ENCODE measurements at regions not wholly inside any gene's neighbourhood (a gene's known extent, or its start where the extent isn't known, plus 50 kb on each side); places are given as distances from the start of the nearest gene placed in this dataset.
"Not testable (repeated sequence)": the region's sequence is repeated elsewhere in the genome, so short reads cannot be mapped to it uniquely, and the experiment has no call there.

GRCh38 chr4:52510939-52511565, 148.0 kb downstream of the USP46 start:
- Mint-ChIP-seq H3K27ac (ENCODE audit: unreplicated experiment) (no peak overlapping the region), H3K4me1 (ENCODE audit: low read depth, unreplicated experiment) (no peaks in the 10 kb centered on the region), H3K4me3 (ENCODE audit: low read depth, unreplicated experiment) (no peak overlapping the region), H3K9me3 (ENCODE audit: low read depth, unreplicated experiment) (no peaks in the 10 kb centered on the region), H3K36me3 (ENCODE audit: insufficient read depth, unreplicated experiment) (no peaks in the 10 kb centered on the region), H3K27me3 (ENCODE audit: unreplicated experiment) (peaks cover 18% of the 10 kb centered on the region)
- CTCF ChIA-PET = no interaction called here
- intact Hi-C loops (cut with micrococcal nuclease; ENCODE audit: unreplicated experiment) = no loop called here
- no TSS peak for BruUV-seq (replicated peaks)
- DNase-seq = no peak
- no peak for TF ChIP-seq CTCF (IDR thresholded peaks at IDR 0.05; ENCODE audit: unreplicated experiment)

DNA sequence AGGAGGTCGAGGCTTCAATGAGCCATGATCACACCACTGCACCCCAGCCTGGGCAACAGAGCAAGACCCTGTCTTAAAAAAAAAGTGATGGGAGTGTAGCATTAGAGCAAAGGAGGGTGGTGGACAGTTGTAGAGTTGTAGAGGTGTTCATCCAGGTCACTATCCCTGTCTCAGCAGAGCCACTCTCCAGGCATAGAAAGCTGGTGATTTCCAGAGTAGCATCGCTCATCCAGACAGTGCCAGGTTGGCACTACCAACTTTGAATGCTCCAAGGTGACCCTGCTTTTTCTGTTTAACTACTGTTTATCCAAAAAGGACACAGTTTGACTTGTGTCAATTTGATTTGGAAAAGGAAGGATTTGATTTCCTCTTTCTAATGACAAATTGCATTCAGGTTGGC, 147.3 kb downstream of the USP46 start:
- CTCF ChIA-PET = no interaction called here
- intact Hi-C loops (cut with micrococcal nuclease; ENCODE audit: unreplicated experiment) = no loop called here
- Mint-ChIP-seq H3K4me3 (ENCODE audit: low read depth, unreplicated experiment) (no peak overlapping the region), H3K27ac (ENCODE audit: unreplicated experiment) (no peak overlapping the region), H3K9me3 (ENCODE audit: low read depth, unreplicated experiment) (no peaks in the 10 kb centered on the region), H3K36me3 (ENCODE audit: insufficient read depth, unreplicated experiment) (no peaks in the 10 kb centered on the region), H3K27me3 (ENCODE audit: unreplicated experiment) (peaks cover 11% of the 10 kb centered on the region), H3K4me1 (ENCODE audit: low read depth, unreplicated experiment) (no peaks in the 10 kb centered on the region)
- no peak for TF ChIP-seq CTCF (IDR thresholded peaks at IDR 0.05; ENCODE audit: unreplicated experiment)
- no TSS peak for BruUV-seq (replicated peaks)
- DNase-seq = no peak

DNA sequence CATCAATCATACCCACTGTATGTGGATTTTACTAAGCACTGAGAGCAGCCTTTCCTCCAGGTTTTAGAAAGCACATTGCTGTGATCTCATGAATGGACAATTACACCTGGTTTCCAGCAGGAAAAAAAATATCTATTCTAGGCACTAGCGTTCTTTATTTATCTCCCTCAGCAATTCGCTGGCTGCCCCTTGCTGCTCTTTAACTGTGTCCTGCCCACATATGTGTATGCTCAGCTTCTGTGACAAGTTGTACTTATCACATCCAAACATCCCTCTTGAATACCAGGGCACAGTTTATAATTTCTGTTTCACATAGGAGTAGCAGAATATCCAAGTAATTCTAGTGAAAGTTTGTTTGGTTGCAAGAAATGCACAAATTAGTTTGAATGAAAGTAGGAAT, 146.8 kb downstream of the USP46 start:
- Mint-ChIP-seq H3K4me3 (ENCODE audit: low read depth, unreplicated experiment) (no peak overlapping the region), H3K27ac (ENCODE audit: unreplicated experiment) (no peak overlapping the region), H3K9me3 (ENCODE audit: low read depth, unreplicated experiment) (no peaks in the 10 kb centered on the region), H3K4me1 (ENCODE audit: low read depth, unreplicated experiment) (no peaks in the 10 kb centered on the region), H3K27me3 (ENCODE audit: unreplicated experiment) (peaks cover 6% of the 10 kb centered on the region), H3K36me3 (ENCODE audit: insufficient read depth, unreplicated experiment) (no peaks in the 10 kb centered on the region)
- BruUV-seq (replicated peaks) = no TSS peak
- no peak for DNase-seq
- TF ChIP-seq CTCF (IDR thresholded peaks at IDR 0.05; ENCODE audit: unreplicated experiment) = no peak
- intact Hi-C loops (cut with micrococcal nuclease; ENCODE audit: unreplicated experiment) = no loop called here
- CTCF ChIA-PET = no interaction called here

DNA sequence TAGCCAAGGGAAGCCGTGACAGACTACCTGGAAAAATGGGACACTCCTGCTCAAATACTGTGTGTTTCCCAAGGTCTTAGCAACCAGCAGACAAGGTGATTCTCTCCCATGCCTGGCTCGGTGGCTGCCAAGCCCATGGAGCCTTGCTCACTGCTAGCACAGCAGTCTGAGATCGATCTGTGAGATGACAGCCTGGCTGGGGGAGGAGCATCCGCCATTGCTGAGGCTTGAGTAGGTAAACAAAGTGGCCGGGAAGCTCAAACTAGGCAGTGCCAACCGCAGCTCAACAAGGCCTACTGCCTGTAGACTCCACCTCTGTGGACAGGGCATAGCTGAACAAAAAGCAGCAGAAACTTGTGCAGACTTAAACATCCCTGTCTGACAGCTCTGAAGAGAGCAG, 137.0 kb downstream of the USP46 start:
- CTCF ChIA-PET; H3K27ac Mint-ChIP-seq (ENCODE audit: unreplicated experiment): not testable (repeated sequence)

GRCh38 chr4:52529983-52530382, 129.1 kb downstream of the USP46 start:
- H3K4me3 Mint-ChIP-seq (ENCODE audit: low read depth, unreplicated experiment) = no peak overlapping the region
- BruUV-seq (replicated peaks) = no TSS peak
- H3K4me1 Mint-ChIP-seq (ENCODE audit: low read depth, unreplicated experiment) = no peaks in the 10 kb centered on the region
- TF ChIP-seq CTCF (IDR thresholded peaks at IDR 0.05; ENCODE audit: unreplicated experiment) = no peak
- CTCF ChIA-PET = no interaction called here
- DNase-seq = no peak
- H3K27me3 Mint-ChIP-seq (ENCODE audit: unreplicated experiment) = peaks cover 13% of the 10 kb centered on the region
- no peaks in the 10 kb centered on the region for H3K36me3 Mint-ChIP-seq (ENCODE audit: insufficient read depth, unreplicated experiment)
- peaks cover 2% of the 10 kb centered on the region for H3K9me3 Mint-ChIP-seq (ENCODE audit: low read depth, unreplicated experiment)
- intact Hi-C loops (cut with micrococcal nuclease; ENCODE audit: unreplicated experiment) = loop anchor here (10.0 kb wide), 1 partner anchor 285 kb away; no protein-coding TSS in a partner anchor
- H3K27ac Mint-ChIP-seq (ENCODE audit: unreplicated experiment) = no peak overlapping the region

More for the DNA sequence above, 137.0 kb downstream of the USP46 start:
- H3K4me1 Mint-ChIP-seq (ENCODE audit: low read depth, unreplicated experiment); BruUV-seq (replicated peaks); H3K36me3 Mint-ChIP-seq (ENCODE audit: insufficient read depth, unreplicated experiment); H3K9me3 Mint-ChIP-seq (ENCODE audit: low read depth, unreplicated experiment); intact Hi-C loops (cut with micrococcal nuclease; ENCODE audit: unreplicated experiment); H3K4me3 Mint-ChIP-seq (ENCODE audit: low read depth, unreplicated experiment); H3K27me3 Mint-ChIP-seq (ENCODE audit: unreplicated experiment): not testable (repeated sequence)
- DNase-seq = peak; percentile 18
